NCI-H2196 treated with DMSO at 0.1 percent for 48 hours (cell line): ENCODE measurements at regions not wholly inside any gene's neighbourhood (a gene's known extent, or its start where the extent isn't known, plus 50 kb on each side); places are given as distances from the start of the nearest gene placed in this dataset.

Source experiments
- DNase-seq: peaks from one replicate; lab custom pipeline; 2025; ENCODE audit not compliant: unreplicated experiment; lab: John Stamatoyannopoulos, UW

GRCh38 chr1:4598561-4598960, 55.8 kb upstream of the AJAP1 start:
- no peak for DNase-seq

DNA sequence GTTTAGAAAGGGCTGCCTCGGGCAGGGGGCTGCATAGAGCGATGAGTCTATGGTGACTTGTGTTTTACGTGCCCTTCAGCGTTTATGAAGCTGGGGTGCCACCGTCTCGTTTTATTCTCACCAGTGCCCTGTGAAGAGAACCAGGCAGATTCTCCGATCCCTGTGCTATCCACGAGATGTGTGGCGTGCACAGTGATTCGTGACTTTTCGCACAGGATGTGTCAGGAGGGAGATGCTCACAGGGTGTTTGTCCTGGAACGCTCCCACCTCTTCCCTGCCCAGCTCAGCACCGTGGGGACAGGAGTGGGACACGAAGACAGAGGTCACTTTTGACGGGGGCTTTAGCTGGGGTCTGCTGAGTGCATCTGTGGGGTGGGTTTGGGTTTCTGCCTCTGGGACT, 54.9 kb upstream of the AJAP1 start:
- no peak for DNase-seq

DNA sequence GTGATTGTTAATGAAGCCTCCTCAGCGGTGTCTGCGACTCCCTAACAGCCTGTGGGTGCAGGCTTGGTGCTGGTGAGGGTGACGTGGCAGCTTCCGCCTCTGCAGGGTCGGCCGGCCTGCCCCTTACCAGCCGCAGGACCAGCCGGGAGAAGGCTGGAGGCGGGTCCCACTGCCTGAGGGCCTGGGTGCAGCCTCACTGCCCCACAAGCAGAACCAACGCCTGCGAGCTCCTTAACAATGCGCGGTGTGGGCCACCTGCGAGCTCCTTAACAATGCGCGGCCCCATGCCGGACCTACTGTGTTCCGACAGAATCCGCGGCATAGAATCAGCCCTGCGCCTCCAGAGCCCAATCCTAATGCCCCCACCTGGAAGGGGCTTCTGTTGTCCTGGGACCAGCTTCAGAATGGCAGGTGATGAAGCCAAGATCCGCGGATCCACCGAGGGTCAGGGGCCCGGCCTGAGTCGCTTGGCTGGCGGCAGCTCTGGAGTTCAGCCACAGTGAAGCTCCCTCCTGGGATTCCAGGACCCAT, 54.4 kb upstream of the AJAP1 start:
- no peak for DNase-seq

- DNase-seq: no peak
These were observed 53.6 kb upstream of the AJAP1 start for GRCh38 chr1:4600615-4601460.

- DNase-seq: no peak
These were observed 52.5 kb upstream of the AJAP1 start for GRCh38 chr1:4601941-4602340.

GRCh38 chr1:4602462-4603294, 51.7 kb upstream of the AJAP1 start:
- DNase-seq: no peak

- DNase-seq: no peak
These were observed 50.9 kb upstream of the AJAP1 start for GRCh38 chr1:4603295-4604110.
